ENCODE measurements at regions not wholly inside any gene's neighbourhood (a gene's known extent, or its start where the extent isn't known, plus 50 kb on each side); places are given as distances from the start of the nearest gene placed in this dataset.

- DNase-seq, result peak; percentile 59
Measured at GRCh38 chr6:139588734-139589593, 214.5 kb upstream of the CITED2 start.

GRCh38 chr6:139588076-139588639, 213.7 kb upstream of the CITED2 start:
- DNase-seq, result peak; percentile 96

GRCh38 chr6:139587469-139587868, 213.0 kb upstream of the CITED2 start:
- DNase-seq, result no peak

- DNase-seq, result no peak
Measured at GRCh38 chr6:139586273-139586672, 211.8 kb upstream of the CITED2 start.

GRCh38 chr6:139584599-139584998, 210.2 kb upstream of the CITED2 start:
- DNase-seq, result no peak

- DNase-seq, result no peak
Measured at GRCh38 chr6:139583420-139583819, 209.0 kb upstream of the CITED2 start.

GRCh38 chr6:139582956-139583355, 208.5 kb upstream of the CITED2 start:
- DNase-seq, result no peak

GRCh38 chr6:139581485-139581865, 207.0 kb upstream of the CITED2 start:
- no peak for DNase-seq

- DNase-seq, result no peak
Measured at GRCh38 chr6:139580592-139581484, 206.4 kb upstream of the CITED2 start.

GRCh38 chr6:139577763-139578604, 203.5 kb upstream of the CITED2 start:
- DNase-seq, result no peak

GRCh38 chr6:139577124-139577762, 202.8 kb upstream of the CITED2 start:
- DNase-seq, result no peak

- DNase-seq, result no peak
Measured at GRCh38 chr6:139572001-139572400, 197.6 kb upstream of the CITED2 start.

- DNase-seq, result no peak
Measured at GRCh38 chr6:139570166-139570565, 195.7 kb upstream of the CITED2 start.

- no peak for DNase-seq
Measured at GRCh38 chr6:139569566-139569965, 195.1 kb upstream of the CITED2 start.

GRCh38 chr6:139568956-139569538, 194.6 kb upstream of the CITED2 start:
- DNase-seq, result no peak

GRCh38 chr6:139568151-139568955, 193.9 kb upstream of the CITED2 start:
- no peak for DNase-seq

GRCh38 chr6:139567095-139567494, 192.6 kb upstream of the CITED2 start:
- no peak for DNase-seq

GRCh38 chr6:139565591-139565990, 191.1 kb upstream of the CITED2 start:
- DNase-seq, result no peak

- DNase-seq, result no peak
Measured at GRCh38 chr6:139557547-139557946, 183.1 kb upstream of the CITED2 start.

GRCh38 chr6:139556532-139556931, 182.1 kb upstream of the CITED2 start:
- no peak for DNase-seq

GRCh38 chr6:139553916-139554315, 179.5 kb upstream of the CITED2 start:
- DNase-seq, result no peak

Measured in NCI-H1105 treated with DMSO at 0.1 percent for 48 hours (cell line).